ENCODE measurements at regions not wholly inside any gene's neighbourhood (a gene's known extent, or its start where the extent isn't known, plus 50 kb on each side); places are given as distances from the start of the nearest gene placed in this dataset.

DNA sequence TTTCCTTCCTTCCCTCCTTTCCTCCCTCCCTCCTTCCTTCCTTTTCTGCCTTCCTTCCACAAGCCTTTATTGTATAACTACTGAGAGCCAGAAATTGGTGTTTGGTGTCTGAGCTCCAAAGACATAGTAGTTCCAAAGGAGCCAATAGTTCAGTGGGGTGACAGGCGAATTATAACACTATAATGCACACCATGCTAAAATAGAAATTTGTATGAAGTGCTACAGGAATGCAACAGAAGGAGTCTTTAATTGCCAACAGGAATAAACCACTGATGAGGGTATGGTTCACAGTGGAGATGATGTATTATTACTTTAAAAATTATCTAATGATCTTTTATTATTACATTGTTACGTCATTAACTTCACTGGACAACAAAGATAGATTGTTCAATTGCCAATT lies 158.8 kb upstream of the SP8 start:
- DNase-seq: no peak

DNA sequence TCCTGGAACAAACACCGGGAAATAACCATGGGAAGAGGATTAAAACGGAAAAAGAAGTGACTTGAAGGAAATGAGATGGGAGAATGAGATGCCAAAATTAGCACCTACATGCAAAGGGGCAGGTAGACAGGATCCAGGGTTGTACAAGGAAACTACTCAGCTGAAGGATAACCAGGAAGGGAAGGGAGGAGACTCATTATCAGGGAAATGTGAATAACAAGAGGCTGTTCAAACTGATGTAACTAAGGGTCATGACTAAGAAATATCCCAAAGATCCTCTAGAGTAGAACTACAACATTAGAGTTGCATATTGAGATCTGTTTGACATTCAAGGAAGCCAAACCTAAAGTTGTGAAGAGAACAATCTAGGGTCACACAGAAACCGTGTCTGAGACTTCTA lies 166.2 kb upstream of the SP8 start:
- DNase-seq: no peak

DNA sequence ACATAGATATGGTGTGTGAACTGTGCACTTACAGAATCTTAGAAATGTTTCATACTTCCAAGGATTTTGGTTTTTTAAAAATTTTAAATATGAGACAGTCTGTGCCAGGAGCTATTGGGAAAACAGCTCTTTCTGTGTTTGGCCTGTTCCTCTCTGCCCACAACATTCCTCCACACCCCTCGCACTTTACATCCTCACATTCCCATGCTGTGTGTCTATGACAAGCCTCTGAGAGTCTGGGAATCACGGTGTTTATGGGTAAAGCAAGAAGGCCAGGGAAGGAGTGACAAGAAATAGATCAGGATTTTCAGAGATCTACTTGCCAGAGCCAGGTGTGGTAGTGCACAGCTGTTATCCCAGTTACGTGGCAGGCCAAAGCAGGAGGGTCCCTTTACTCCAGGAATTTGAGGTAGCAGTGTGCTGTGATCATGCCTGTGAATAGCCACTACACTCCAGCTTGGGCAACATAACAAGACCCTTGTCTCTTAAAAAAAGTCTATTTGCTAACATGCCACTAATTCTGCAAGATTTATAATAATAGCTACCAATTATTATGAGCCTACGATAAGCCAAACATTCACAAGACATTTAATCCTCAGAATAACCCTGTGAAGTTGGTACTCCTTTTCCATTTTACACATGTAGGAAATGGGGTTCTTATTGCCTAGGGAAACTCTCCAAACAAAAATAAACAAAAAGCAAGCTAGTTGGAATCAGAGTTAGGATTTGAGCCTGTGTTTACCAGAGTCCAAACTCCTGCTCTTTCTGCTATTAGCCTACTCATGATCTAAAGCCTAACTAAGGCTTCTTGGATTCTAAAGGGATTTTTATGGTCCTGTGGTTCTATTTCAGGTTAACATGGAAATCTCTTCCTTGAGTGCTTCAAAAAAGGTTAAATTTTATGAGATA lies 168.3 kb upstream of the SP8 start:
- no peak for DNase-seq

DNA sequence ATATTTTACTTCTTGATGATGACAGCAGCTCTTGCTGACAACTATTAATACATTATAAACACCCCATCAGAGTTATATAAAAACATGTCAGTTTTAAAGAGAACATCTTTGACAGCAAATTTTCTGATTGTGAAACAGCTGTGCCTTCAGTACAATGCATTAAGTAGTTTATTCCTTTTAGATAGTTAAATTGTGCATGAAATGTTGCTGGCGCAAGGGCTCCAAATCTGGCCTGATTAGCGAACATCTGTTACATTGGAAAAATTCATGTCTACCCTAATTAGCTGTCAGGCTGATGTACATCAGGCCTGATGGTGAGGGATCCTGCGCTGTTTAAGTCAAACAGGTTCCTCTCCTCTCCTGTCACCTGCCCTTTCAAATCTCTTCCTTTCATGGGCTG lies 171.9 kb upstream of the SP8 start:
- DNase-seq: no peak

DNA sequence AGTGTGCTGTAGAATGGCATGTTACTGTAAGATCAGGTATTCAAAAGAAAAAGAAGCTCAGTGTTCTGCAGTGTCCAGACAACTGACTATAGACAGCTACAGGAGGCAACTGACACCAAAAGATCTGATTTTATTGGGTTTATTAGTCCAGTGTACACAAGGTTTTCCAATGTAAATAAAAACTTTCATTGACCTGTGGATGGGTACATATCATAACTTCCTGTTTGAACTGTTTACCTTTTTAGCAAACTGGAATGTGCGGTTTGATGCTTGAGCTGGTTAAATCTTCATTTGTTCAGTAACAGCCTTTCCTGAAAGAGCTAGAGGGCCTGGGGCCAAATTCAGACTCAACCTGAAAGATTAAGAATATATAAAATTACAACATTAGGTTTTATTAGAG lies 172.6 kb upstream of the SP8 start:
- no peak for DNase-seq

DNA sequence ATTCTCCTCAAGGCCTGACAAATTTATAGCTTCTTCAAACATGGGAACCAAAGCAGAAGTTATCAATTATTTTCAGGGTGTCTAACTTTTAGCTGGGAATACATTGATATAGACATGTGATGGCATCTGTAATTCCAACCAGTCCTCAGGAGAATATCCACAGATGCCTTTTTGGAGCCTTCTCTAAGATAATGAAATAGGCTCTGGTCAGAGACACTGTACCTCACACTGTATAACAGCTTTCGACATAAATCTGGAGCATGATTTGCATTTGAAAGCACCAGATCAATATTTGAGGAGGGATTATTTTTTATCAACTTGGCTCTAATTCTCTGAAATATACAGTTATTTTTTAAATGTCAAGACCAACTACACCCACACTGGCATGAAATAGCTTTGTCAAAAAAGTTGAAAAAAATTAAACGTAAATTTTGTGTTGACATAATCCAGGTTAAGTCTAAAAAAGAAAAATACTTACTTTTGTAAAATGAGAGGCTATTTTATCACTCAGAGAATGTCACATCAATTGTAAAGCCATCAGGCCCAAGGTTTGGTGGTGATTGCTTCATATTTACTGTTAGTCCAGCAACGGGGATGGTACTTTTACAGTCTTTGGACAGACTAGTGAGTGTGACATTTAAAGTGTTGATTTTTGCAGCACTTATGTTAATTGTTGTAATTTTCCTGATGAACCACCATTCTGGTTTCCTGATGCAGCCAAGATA lies 177.0 kb upstream of the SP8 start:
- DNase-seq: no peak

DNA sequence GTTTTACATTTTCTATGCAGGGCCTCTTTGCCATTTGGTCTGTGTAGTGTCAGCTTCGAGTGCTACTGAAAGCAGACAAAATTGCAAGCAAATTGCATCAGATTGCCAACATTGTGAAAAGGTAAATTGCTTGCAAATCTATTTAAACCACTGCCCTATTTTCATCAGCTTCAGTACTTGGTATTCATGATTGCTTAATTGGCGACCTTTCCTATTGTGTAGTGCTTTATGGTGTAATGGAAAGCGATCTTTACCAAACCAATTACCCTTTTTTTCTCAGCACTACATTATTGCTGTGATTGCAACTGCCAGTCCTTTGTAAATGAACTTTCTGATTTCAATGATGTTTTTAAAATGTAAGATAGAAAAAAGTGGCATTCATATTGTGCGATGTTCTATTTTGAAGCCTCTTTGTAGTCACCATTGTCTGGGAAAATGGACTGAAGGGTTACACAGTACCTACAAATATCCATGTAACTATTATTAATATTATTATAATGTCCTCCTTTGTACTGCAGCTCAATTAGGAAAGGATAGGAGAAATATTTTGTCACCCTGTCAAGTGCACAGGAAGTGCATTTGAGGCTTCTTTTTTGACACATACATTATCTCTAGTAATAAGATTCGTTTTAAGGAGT lies 177.7 kb upstream of the SP8 start:
- DNase-seq: no peak

DNA sequence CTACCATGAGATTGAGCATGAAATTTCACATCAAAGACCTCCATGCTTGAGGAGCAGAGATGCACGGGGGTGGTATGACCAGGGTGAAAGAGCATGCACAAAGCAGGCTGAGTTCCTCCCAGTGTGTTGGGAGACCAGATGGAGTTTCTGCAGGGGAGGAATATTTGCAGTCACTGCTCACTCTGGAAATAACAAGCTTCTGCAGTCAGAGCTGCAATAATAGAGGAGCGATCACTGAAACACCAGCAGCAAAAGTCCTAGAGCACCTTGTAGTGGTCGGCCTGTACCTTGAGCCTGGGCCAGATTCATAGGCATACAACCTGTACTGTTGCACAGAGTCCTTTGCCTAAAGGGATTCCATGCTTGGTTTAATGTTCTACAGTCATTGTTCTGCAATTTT lies 184.5 kb upstream of the SP8 start:
- DNase-seq: no peak

DNA sequence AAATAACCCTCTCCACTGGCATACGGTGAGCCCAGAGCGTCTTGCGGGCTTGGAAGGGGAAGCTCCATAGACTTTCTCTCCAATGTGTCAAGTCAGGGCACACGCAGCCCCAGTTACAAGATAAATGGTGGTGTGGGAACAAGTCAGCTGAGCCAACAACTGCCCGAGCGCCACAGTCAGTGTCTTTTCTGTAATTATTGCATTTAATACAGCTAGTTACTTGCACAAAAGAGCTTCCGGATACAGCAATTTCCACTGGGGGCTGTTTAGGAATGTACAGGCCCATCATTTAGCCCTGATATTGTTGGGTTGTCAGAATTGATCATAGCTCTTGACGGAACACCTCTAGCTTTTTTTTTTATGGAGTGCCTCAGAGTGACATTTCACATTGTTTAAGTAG lies 193.5 kb upstream of the SP8 start:
- no peak for DNase-seq

DNA sequence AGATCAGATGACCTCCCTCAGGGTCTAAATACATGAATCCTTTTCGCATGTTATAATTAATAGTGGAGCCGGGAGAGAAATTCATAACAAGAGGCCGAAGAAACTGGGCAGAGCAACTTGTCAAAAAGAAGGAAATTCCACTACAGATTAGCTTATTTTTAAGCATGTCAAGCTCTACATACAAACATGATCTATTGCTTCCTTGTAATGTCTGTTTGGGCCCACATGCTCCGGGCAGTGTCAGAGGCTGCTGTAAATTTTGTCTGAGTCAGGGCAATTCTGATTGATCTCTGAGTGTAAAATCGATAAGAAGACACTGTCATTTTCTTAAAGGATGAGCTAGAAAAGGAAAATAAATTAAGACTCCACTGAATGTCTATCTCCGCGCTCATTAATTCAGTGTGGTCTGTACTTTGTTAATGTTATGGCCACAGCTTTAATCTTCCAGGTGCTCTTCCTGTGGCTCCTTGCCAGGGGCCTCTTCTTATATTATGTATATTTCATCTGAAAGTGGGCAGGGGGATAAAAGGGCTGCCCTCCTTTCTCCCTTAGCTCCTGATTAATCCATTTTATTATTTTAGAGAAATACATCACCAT lies 194.1 kb upstream of the SP8 start:
- DNase-seq: no peak

DNA sequence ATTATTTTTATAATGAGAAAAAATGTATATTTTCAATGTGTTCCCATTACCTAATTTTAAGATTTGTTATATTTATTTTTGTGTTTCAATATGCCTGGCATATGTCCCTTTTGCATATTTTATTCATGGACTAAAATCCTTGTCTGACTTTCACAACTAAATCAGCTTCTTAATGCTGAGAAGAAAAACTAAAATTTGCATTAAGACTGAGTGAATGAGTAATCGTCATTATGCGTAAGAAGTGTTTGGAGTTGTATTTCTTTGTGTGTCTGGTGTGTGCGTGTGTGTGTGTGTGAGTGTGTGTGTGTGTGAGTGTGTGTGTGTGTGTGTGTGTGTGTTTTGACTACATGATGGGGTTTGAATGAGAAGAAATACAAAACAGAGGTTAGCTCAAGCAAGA lies 201.7 kb upstream of the SP8 start:
- no peak for DNase-seq

DNA sequence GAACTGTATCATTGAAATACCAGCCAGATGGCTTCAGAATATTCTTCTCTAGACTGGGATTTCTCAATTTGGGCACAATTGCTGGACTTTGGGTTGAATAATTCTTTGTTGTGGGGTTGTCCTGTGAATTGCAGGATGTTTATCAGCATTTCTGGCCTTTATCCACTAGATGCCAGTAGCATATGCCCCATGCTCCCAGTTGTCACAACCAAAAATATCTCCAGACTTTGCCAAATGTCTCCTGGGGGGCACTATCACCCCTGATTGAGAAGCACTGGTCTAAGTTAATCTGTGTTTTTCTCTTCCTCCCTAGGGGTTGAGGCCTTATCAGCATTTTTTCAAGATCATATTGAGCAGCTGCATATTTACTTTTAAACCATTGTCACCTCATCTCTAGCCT lies 204.9 kb upstream of the SP8 start:
- no peak for DNase-seq

DNA sequence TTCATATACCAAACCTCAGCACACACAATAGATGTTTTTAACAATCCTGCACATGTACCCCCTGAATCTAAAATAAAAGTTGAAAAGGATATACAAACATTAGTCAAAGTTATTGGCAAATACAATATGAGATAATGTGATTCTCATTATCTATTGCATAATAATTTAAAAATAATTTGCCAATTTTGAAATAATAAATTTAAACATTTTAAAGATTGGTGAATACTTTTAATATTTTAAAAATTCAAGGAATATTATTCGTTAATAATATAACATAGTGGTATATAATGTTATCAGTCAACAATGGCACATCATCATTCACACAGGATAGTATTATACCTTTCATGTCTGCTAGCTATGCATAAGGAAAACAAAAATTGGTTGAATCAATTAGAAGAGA lies 207.0 kb upstream of the SP8 start:
- no peak for DNase-seq

DNA sequence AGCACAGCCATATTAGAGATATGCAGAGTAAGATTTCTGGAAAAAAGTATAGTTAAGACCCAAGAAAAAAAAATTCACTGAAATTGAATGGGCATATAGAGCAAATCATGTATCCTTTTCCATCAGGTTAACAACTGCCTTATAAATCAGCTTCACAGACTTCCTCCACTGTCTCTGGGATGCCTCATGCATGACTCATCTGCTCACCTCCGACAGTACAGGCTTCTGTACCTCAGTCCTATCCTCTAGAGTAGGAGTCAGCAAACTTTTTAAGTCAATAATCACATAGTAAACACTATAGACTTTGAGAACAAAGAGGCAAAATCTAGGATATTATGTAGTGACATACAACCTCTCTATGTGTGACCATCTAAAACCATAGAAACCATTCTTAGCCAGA lies 211.6 kb upstream of the SP8 start:
- DNase-seq: no peak

DNA sequence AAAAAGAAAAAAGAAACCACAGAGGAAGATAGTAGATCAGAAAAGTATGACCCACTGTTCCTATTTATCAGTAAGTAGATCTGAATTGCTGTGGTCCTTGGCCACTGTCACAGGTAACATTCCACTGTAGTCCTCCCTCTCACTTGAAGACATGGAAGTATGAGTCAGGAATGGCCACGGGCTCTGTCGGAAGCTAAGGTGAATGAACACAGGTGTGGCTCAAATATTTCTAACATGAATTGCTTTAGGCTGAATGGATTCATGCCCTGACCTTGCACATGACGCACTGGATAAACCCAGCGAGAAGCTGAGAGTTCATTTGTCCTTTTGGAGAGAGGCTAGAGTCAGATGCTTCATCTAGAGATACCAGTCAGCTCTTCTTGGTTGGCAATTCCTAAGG lies 224.5 kb upstream of the SP8 start:
- DNase-seq: no peak

DNA sequence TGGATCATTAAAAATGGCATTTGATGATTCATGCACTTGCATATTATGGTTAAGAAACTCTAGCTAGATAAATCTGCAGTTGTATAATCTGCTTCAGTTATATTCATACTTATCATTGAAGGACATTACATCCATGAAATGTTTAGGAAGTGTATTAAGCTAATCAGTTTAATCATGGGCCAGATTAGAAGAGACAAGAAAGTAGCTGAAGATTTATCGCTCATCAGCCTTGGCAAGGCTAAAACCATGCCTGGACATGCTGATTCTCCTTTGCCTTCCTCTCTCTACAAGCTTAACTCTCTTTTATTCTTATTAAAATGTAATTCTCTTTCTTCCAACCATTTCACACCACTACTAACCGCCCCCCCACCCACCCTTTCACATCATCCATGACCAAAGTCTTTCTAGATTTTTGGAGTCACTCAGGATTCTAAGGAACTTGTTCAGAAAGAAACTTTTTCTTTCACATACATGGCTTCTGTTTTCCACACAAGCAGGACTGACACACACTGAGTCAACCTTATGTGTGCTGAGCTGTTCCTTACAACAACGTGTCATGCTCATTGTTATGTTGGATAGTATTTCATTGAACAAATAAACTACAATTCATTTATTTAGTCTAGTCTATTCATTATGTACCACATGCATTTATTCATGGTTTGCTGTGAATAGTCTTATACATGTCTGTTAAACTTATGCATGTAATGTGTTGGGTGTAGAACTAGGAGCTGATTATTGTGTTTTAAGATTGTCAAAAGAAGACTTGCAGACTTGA lies 227.3 kb upstream of the SP8 start:
- no peak for DNase-seq

DNA sequence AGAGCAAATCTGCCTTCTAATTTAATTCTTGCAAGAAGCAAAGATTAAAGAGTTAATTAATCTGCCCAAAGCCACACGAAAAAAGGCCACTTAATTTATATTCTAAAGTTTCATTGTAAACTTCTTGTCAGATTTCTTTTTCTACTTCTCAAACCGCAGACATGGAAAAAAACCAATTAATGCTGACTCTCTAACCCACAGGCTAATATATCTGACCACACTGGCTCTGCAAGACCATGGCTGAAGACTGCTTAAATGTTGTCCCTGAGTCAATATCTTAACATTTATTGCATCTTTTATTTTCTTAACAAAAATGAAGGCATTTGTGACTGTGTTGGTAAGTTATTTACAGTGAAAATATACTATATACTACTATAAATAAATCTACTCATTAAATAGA lies 234.0 kb upstream of the SP8 start:
- no peak for DNase-seq

DNA sequence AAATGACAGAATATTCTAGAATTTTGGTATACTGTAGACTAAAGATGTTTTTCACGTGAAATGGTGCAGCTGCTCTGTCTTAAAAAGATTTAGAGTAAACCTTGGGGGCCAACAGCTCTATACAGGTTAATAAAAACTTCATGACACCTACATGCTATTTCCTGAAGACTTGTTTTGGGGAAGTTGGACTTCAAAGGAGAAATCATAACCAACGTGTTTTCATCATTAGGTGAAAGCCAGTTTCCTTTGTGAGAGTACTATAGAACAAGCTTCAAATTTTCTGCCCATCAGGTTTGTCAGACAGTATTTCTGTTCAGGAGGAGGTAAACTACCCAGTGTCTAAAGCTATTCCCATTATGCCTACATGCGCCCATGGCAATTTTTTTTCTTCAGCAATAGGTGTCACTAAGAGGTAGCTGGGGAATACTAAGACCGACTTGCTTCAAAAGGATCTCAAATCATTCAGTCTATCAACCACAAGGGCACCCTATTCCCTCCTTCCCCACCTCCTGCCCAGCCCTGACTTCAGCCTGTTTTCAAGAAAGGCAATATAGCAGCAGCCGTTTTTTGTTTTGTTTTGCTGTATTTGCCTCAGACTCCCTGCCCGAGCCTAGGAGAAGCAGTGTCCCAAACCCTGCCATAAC lies 237.3 kb upstream of the SP8 start:
- DNase-seq: no peak

DNA sequence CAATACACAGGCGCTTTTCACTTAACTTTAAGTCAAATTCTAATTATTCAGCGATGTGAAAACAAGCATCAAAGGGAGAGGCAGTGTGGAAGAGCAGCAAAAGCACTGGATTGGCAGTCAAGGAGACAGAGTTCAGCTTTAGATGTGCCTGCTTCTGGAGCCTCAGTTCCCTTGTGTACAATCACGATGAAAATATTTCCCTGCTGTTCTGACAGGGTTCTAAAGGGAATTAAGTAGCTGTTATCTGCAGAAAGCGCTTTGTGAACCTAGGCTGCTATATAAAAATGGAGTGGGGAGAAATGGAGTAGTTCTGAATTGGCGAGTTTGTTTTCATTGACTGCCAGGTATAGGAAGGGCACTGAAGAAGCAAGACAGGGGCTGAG lies 237.8 kb upstream of the SP8 start:
- DNase-seq: no peak

DNA sequence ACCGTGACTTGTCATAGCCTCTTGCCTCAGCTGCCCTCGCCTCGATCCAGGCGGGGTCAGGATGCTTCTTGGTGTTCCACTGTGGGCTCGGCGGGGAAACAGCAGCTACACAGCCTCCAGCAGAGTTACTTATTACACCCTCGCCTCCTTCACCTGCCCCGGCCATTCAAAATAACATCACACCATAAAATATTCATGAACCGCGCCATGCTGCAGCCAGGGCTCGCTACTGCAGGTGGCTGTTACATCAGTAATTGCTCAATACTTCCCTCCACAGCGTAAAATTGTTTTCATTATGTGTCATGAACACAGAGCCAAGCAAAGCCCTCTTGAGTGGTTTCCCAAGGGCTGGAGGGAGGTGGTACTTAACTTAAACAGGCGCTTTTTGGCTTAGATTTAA lies 241.5 kb upstream of the SP8 start:
- DNase-seq: no peak

DNA sequence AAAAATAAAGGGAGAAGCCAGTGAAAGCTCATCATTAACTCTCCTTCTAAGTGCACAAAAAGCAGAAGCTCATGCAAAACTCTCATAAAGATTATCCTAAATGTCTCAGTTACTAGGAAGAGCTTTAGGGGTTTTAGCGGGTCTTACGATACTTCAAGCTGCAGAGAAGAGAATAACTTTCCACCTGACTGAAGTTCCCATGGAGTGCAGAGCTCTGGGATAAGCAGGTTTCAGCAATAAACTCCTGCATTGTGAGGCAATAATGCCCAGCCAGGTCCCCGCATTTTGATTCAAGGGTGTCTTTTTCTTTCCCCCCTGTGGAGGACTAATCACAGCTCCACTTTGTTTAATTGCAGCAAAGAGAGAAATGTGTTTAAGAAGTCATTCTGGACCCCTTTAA lies 241.9 kb upstream of the SP8 start:
- no peak for DNase-seq

DNA sequence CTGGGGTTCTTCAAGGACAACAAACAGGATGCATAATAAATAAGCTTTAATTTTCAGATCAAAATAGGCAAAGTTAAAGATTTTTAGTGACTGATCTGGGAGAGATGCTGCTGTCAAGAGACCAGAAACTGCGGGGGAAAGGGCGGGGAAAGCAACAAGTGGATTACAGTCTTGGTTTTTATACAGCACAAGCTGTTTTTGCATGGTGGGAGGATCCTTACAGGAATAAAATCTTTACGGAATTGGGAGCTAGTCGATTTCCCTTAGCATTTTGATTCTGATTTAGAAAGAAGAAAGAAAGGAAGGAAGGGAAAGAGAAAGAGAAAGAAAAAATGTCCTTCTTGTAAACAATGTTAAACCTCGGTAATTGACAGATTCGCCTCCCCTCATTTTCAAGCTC lies 242.3 kb upstream of the SP8 start:
- DNase-seq: no peak

Measured in fibroblast of skin of back (primary cell).